GM12872 (cell line): ENCODE measurements at regions not wholly inside any gene's neighbourhood (a gene's known extent, or its start where the extent isn't known, plus 50 kb on each side); places are given as distances from the start of the nearest gene placed in this dataset.

Source experiments
- CTCF ChIP-seq: IDR thresholded peaks from 3 replicates; pipeline ENCODE4 v1.5.1; 2011; ENCODE audit warnings: low read depth, mild to moderate bottlenecking, low read length, moderate library complexity; ENCODE audit not compliant: insufficient read depth

GRCh38 chrX:118181030-118181429 lies 64.4 kb upstream of the KLHL13 start:
- TF ChIP-seq CTCF = no peak

GRCh38 chrX:118182025-118182424 lies 65.4 kb upstream of the KLHL13 start:
- TF ChIP-seq CTCF = no peak

- no peak for TF ChIP-seq CTCF
Measured at GRCh38 chrX:118182681-118183080, 66.1 kb upstream of the KLHL13 start.

GRCh38 chrX:118183606-118184005 lies 67.0 kb upstream of the KLHL13 start:
- TF ChIP-seq CTCF = peak; percentile 26; the same call in 1 of the 3 replicates

- TF ChIP-seq CTCF = no peak
Measured at GRCh38 chrX:118187100-118187499, 70.5 kb upstream of the KLHL13 start.

- TF ChIP-seq CTCF = no peak
Measured at GRCh38 chrX:118189000-118189399, 72.4 kb upstream of the KLHL13 start.

- TF ChIP-seq CTCF = no peak
Measured at GRCh38 chrX:118189628-118190027, 73.0 kb upstream of the KLHL13 start.

GRCh38 chrX:118197730-118198129 lies 81.1 kb upstream of the KLHL13 start:
- no peak for TF ChIP-seq CTCF
